OCI-LY7 (cell line): ENCODE measurements at regions not wholly inside any gene's neighbourhood (a gene's known extent, or its start where the extent isn't known, plus 50 kb on each side); places are given as distances from the start of the nearest gene placed in this dataset. TPM values are rescaled to one million over a fixed set of nuclear protein-coding genes. Genes with fewer than 3 reads are reported as not detected.
"Not testable (repeated sequence)": the region's sequence is repeated elsewhere in the genome, so short reads cannot be mapped to it uniquely, and the experiment has no call there.

ENCODE experiments used
- BruUV-seq: library from RNA; stranded (reverse); fragments of 400-500 nt; replicated peaks from 2 replicates; lab custom pipeline; 2021; lab: Mats Ljungman, UMichigan
- CTCF ChIA-PET: fragments of 300-600 bp; sonication (Branson Sonifier 250); formaldehyde crosslinking; loops from one replicate; lab custom pipeline; 2022; ENCODE audit warnings: antibody characterized with exemption; ENCODE audit not compliant: unreplicated experiment; lab: Charles Lee
- POLR2A ChIA-PET: fragments of 300-600 bp; sonication (Branson Sonifier 250); formaldehyde crosslinking; loops from one replicate; lab custom pipeline; 2022; ENCODE audit warnings: antibody characterized with exemption; lab: Charles Lee
- DNase-seq: peaks from one replicate; pipeline ENCODE4 v3.0.0-alpha.2; 2015; ENCODE audit warnings: low spot score
- H2AFZ ChIP-seq: fragments of 200-600 bp; sonication (generic), shearing (Covaris generic); 2 replicates; pipeline ENCODE4 v1.6.1; 2014; ENCODE audit warnings: mild to moderate bottlenecking, antibody characterized with exemption, low read length, moderate library complexity
- H3K27ac ChIP-seq: fragments of 200-600 bp; sonication (generic); 2 replicates; pipeline ENCODE4 v1.5.1; 2014; ENCODE audit warnings: mixed run types, low read depth, mild to moderate bottlenecking, moderate library complexity, low read length, inconsistent platforms; ENCODE audit not compliant: poor library complexity, severe bottlenecking
- H3K36me3 ChIP-seq: fragments of 200-600 bp; sonication (generic); 2 replicates; pipeline ENCODE4 v1.6.1; 2014; ENCODE audit warnings: mild to moderate bottlenecking, antibody characterized with exemption, low read length, moderate library complexity, mixed read lengths; ENCODE audit not compliant: insufficient read depth
- H3K4me1 ChIP-seq: fragments of 200-600 bp; sonication (generic); 2 replicates; pipeline ENCODE4 v1.5.1; 2014; ENCODE audit warnings: mild to moderate bottlenecking, low read length; ENCODE audit not compliant: insufficient read depth, poor library complexity, severe bottlenecking
- H3K4me2 ChIP-seq: fragments of 200-600 bp; sonication (generic); 2 replicates; pipeline ENCODE4 v1.6.1; 2014; ENCODE audit warnings: mild to moderate bottlenecking, low read length
- H3K4me3 ChIP-seq: fragments of 200-600 bp; sonication (generic); 2 replicates; pipeline ENCODE4 v1.5.1; 2014; ENCODE audit warnings: mild to moderate bottlenecking, low read depth, low read length; ENCODE audit not compliant: poor library complexity, severe bottlenecking
- H3K79me2 ChIP-seq: fragments of 200-600 bp; sonication (generic); 2 replicates; pipeline ENCODE4 v1.6.1; 2016; ENCODE audit warnings: low read depth, mild to moderate bottlenecking, low read length, moderate library complexity, mixed read lengths; ENCODE audit not compliant: insufficient read depth
- H3K9me2 ChIP-seq: fragments of 200-600 bp; sonication (generic); 2 replicates; pipeline ENCODE4 v1.6.1; 2016; ENCODE audit warnings: mild to moderate bottlenecking, low read length, mixed read lengths; ENCODE audit not compliant: insufficient read depth
- H3K9me3 ChIP-seq: fragments of 200-600 bp; sonication (generic); 2 replicates; pipeline ENCODE4 v1.6.1; 2014; ENCODE audit warnings: mild to moderate bottlenecking, mixed run types, low read length, mixed read lengths
- H4K20me1 ChIP-seq: fragments of 200-600 bp; sonication (generic); 2 replicates; pipeline ENCODE4 v1.6.1; 2014; ENCODE audit warnings: mild to moderate bottlenecking, antibody characterized with exemption, low read length, moderate library complexity, mixed read lengths; ENCODE audit not compliant: insufficient read depth
- EZH2phosphoT487 ChIP-seq: fragments of 200-600 bp; sonication (generic); IDR thresholded peaks from 2 replicates; pipeline ENCODE4 v1.6.1; 2018; ENCODE audit warnings: low read depth, borderline replicate concordance, mild to moderate bottlenecking, mixed run types, antibody characterized with exemption, low read length, moderate library complexity, mixed read lengths
- intact Hi-C: fragments of 100-400 bp; cut with micrococcal nuclease; formaldehyde crosslinking; loops from one replicate; pipeline ENCODE4 v1.10.0; 2022; ENCODE audit not compliant: unreplicated experiment
- small RNA-seq: library from RNA; depleted of rRNA; stranded (forward); fragments of <200 nt; gene quantifications from one replicate; pipeline ENCODE3, GENCODE V24; 2014
- TF ChIP-seq, protein P1 (sequence below): fragments of 200-600 bp; sonication (generic); conservative IDR thresholded peaks from 2 replicates; pipeline ENCODE4 v1.5.1; 2014; ENCODE audit warnings: mild to moderate bottlenecking, antibody characterized with exemption, low read length, moderate library complexity, mixed read lengths

DNA sequence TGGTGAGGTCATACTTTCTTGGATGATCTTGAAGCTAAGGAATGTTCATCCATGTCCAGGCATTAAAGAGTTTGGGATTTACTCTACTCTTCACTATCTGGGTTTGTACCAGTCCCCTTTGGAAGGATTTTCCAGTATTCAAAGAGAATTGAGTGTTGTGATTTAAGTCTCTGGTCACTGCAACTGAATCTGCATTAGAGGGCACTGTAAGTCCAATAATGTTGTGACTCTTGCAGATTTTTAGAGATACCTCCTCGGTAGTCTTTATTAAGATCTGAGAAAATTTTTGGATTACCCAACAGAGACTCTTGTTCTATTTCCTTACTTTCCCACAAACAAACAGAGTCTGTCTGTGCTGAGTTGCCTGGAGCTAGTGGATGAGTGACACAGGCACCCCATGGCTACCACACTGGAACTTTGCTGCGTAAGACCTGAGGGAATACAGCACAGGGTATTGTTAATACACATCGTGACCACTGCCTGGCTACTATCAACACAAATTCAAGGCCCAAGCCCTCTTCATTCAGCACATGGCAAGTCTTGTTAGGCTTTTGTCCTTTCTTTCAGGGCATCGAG is 357.1 kb upstream of the KLHL4 start:
- no peaks in the 10 kb centered on the region for H4K20me1 ChIP-seq
- no peaks in the 10 kb centered on the region for H3K36me3 ChIP-seq
- H3K27ac ChIP-seq: no peak overlapping the region
- intact Hi-C loops: no loop called here
- TF ChIP-seq EZH2phosphoT487: no peak
- TF ChIP-seq, protein P1, sequence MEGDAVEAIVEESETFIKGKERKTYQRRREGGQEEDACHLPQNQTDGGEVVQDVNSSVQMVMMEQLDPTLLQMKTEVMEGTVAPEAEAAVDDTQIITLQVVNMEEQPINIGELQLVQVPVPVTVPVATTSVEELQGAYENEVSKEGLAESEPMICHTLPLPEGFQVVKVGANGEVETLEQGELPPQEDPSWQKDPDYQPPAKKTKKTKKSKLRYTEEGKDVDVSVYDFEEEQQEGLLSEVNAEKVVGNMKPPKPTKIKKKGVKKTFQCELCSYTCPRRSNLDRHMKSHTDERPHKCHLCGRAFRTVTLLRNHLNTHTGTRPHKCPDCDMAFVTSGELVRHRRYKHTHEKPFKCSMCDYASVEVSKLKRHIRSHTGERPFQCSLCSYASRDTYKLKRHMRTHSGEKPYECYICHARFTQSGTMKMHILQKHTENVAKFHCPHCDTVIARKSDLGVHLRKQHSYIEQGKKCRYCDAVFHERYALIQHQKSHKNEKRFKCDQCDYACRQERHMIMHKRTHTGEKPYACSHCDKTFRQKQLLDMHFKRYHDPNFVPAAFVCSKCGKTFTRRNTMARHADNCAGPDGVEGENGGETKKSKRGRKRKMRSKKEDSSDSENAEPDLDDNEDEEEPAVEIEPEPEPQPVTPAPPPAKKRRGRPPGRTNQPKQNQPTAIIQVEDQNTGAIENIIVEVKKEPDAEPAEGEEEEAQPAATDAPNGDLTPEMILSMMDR: no peak
- no peak for DNase-seq
- no peaks in the 10 kb centered on the region for H3K4me1 ChIP-seq
- no peak overlapping the region for H3K4me2 ChIP-seq
- ChIA-PET POLR2A (no interaction called here), CTCF (no interaction called here)
- no peak overlapping the region for H2AFZ ChIP-seq
- H3K79me2 ChIP-seq: no peaks in the 10 kb centered on the region
- H3K4me3 ChIP-seq: no peak overlapping the region
- H3K9me3 ChIP-seq: no peaks in the 10 kb centered on the region
- no peaks in the 10 kb centered on the region for H3K9me2 ChIP-seq
- no TSS peak for BruUV-seq

DNA sequence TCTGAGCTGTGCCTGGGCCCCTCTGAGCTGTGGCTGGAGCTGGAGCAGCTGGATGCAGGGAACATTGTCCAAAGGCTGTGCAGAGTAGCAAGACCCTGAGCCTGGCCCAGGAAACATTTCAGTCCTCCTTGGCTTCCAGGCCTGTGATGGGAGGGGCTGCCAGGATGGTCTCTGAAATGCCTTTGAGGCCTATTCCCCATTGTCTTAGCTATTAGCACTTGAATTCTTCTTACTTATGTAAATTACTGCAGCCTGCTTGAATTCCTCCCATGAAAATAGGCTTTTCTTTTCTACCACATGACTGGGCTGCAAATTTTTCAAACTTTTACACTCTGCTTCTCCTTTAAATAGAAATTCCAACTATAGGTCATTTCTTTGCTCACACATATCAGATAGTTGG is 349.8 kb upstream of the KLHL4 start:
- CTCF ChIA-PET: no interaction called here
- H3K36me3 ChIP-seq: no peaks in the 10 kb centered on the region
- intact Hi-C loops: no loop called here
- H3K79me2 ChIP-seq: no peaks in the 10 kb centered on the region
- H3K27ac ChIP-seq: no peak overlapping the region
- POLR2A ChIA-PET: no interaction called here
- no TSS peak for BruUV-seq
- no peaks in the 10 kb centered on the region for H3K9me2 ChIP-seq
- TF ChIP-seq, protein P1: no peak
- TF ChIP-seq EZH2phosphoT487: no peak
- no peak overlapping the region for H3K4me3 ChIP-seq
- no peaks in the 10 kb centered on the region for H3K9me3 ChIP-seq
- H3K4me2 ChIP-seq: no peak overlapping the region
- H4K20me1 ChIP-seq: no peaks in the 10 kb centered on the region
- no peak overlapping the region for H2AFZ ChIP-seq
- no peaks in the 10 kb centered on the region for H3K4me1 ChIP-seq
- DNase-seq: no peak

DNA sequence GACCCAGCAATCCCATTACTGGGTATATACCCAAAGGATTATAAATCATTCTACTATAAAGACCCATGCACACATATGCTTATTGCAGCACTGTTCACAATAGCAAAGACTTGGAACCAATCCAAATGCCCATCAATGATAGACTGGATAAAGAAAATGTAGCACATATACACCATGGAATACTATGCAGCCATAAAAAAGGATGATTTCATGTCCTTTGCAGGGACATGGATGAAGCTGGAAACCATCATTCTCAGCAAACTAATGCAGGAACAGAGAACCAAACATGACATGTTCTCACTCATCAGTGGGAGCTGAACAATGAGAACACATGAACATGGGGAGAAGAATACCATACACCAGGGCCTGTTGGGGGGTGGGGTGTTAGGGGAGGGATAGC is 339.6 kb upstream of the KLHL4 start:
- POLR2A ChIA-PET, H2AFZ ChIP-seq, CTCF ChIA-PET, H3K9me3 ChIP-seq, H3K9me2 ChIP-seq, H3K27ac ChIP-seq, BruUV-seq, H3K36me3 ChIP-seq, DNase-seq, H4K20me1 ChIP-seq, H3K4me2 ChIP-seq, H3K4me1 ChIP-seq, H3K79me2 ChIP-seq, intact Hi-C loops, H3K4me3 ChIP-seq: not testable (repeated sequence)

Small RNAs in the stretch of these regions (small RNA-seq; reads per million reads assigned to genes)
- 1.0 reads per million, percentile 51 among the genes with 10 or more reads in this experiment for gene RF00279
- gene Z82210.1: not detected
